ENCODE measurements at regions not wholly inside any gene's neighbourhood (a gene's known extent, or its start where the extent isn't known, plus 50 kb on each side); places are given as distances from the start of the nearest gene placed in this dataset.

DNA sequence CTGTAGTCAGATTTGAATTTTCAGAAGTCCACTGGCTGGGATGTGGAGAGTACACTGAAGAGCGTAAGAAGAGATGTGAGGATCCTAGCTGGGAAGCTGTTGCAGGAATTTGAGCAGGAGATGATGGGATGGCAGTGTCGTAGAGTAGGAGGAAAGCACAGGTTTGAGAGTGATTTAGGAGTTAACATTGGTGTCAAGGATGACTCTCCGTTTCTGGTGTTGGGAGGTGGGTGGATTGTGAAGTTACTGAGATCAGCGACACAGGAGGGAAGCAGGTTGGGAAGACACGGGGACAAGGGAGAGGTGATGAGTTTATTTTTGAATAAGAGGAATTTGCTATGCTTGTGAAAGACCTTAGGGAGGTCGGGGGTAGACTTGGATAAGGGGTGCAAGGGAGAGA, 434.2 kb upstream of the TPM1 start:
- Mint-ChIP-seq H3K9me3 (no peaks in the 10 kb centered on the region), H3K27me3 (peaks cover 12 to 22% of the 10 kb centered on the region in 2 donors), H3K36me3 (no peaks in the 10 kb centered on the region), H3K27ac (no peak overlapping the region), H3K4me1 (no peaks in the 10 kb centered on the region), H3K4me3 (no peak overlapping the region)
- no peak for ATAC-seq (replicated peaks)
- no peak for DNase-seq

DNA sequence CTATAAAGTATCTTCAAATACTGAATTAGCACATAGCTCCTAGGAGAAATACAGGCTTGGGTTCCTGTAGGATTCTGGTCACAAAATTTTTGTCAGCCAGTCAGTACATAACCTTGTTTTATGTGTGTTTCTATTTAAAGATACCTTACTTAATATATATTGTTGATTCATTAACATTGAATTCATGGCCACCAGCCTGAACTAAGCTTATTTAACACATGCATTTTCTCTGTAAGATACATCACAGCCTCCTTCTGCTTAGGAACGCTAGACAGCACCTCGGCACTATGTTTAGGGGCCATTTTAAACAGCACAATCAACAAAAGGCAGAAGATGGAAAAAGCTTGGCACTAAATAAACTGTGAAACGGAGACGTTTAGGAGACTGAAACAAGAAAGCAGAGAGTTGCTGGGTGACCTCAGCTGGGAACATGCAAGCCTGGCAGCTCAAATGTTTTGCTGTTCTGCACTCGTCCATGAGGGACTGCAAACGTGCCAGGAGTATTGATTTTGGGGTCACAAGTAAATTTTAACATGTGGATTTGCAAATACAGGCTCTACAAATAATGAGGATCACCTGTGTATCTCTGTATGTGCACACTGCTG, 432.2 kb upstream of the TPM1 start:
- H3K27ac Mint-ChIP-seq = no peak overlapping the region
- peaks cover 12 to 22% of the 10 kb centered on the region in 2 donors for H3K27me3 Mint-ChIP-seq
- no peak overlapping the region for H3K4me3 Mint-ChIP-seq
- ATAC-seq (replicated peaks) (no peak), DNase-seq (no peak)
- no peaks in the 10 kb centered on the region for H3K4me1 Mint-ChIP-seq
- H3K9me3 Mint-ChIP-seq = no peaks in the 10 kb centered on the region
- no peaks in the 10 kb centered on the region for H3K36me3 Mint-ChIP-seq

DNA sequence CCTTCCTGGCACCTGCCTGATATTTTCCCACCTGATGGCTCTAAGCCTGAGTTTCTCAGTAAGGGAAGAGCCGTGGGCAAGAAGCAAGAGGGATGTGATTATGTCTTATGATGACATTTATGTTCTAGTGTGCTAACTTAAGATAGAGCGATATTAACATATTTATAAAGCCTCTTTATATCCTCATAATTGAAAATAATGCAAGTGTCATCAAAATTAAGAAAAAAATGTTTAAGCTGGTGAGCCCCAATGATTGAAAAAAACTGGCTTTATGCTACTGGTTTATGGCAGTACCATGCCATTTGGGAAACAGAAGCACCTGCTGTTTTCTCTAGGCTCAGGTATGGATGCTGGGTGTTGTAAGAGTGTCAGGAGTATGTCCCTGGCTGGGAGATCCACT, 431.5 kb upstream of the TPM1 start:
- Mint-ChIP-seq H3K4me1 (no peaks in the 10 kb centered on the region), H3K27ac (no peak overlapping the region), H3K27me3 (peaks cover 12 to 22% of the 10 kb centered on the region in 2 donors), H3K4me3 (no peak overlapping the region), H3K9me3 (no peaks in the 10 kb centered on the region), H3K36me3 (no peaks in the 10 kb centered on the region)
- no peak for DNase-seq
- no peak for ATAC-seq (replicated peaks)

GRCh38 chr15:62612183-62612733, 430.3 kb upstream of the TPM1 start:
- no peak for DNase-seq
- Mint-ChIP-seq H3K4me1 (no peaks in the 10 kb centered on the region), H3K27me3 (peaks cover 12 to 17% of the 10 kb centered on the region in 2 donors), H3K9me3 (no peaks in the 10 kb centered on the region), H3K4me3 (no peak overlapping the region), H3K27ac (no peak overlapping the region), H3K36me3 (no peaks in the 10 kb centered on the region)
- ATAC-seq (replicated peaks) = no peak

- Mint-ChIP-seq H3K27me3 (peaks cover 12 to 17% of the 10 kb centered on the region in 2 donors), H3K9me3 (no peaks in the 10 kb centered on the region), H3K27ac (no peak overlapping the region), H3K36me3 (no peaks in the 10 kb centered on the region), H3K4me3 (no peak overlapping the region), H3K4me1 (no peaks in the 10 kb centered on the region)
- DNase-seq (no peak), ATAC-seq (replicated peaks) (no peak)
These were observed 429.8 kb upstream of the TPM1 start for GRCh38 chr15:62612771-62613170.

GRCh38 chr15:62616746-62617145, 425.8 kb upstream of the TPM1 start:
- no peak overlapping the region for H3K27ac Mint-ChIP-seq
- no peaks in the 10 kb centered on the region for H3K36me3 Mint-ChIP-seq
- H3K4me3 Mint-ChIP-seq = no peak overlapping the region
- no peaks in the 10 kb centered on the region for H3K9me3 Mint-ChIP-seq
- H3K27me3 Mint-ChIP-seq = no peaks in the 10 kb centered on the region
- no peak for ATAC-seq (replicated peaks)
- no peaks in the 10 kb centered on the region for H3K4me1 Mint-ChIP-seq
- no peak for DNase-seq

DNA sequence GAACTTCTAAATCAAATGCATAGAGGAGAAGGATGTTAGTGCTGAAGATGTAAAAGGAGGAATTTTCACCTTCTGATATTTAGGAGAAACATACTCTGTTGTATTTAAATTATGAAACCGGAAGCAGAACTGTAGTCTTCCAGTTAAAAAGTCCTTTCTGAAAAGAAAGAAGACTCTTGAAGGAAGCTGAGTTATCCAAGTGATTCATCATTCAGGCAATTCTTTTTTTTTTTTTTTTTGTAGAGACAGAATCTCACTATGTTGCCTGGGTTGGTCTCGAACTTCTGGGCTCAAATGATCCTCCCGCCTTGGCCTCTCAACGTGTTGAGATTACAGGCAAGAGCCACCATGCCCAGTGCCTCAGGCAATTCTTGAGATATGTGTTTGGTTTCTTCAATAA, 424.8 kb upstream of the TPM1 start:
- Mint-ChIP-seq H3K4me1 (no peaks in the 10 kb centered on the region), H3K36me3 (no peaks in the 10 kb centered on the region), H3K27ac (no peak overlapping the region), H3K27me3 (no peaks in the 10 kb centered on the region), H3K9me3 (no peaks in the 10 kb centered on the region), H3K4me3 (no peak overlapping the region)
- no peak for ATAC-seq (replicated peaks)
- DNase-seq = no peak

DNA sequence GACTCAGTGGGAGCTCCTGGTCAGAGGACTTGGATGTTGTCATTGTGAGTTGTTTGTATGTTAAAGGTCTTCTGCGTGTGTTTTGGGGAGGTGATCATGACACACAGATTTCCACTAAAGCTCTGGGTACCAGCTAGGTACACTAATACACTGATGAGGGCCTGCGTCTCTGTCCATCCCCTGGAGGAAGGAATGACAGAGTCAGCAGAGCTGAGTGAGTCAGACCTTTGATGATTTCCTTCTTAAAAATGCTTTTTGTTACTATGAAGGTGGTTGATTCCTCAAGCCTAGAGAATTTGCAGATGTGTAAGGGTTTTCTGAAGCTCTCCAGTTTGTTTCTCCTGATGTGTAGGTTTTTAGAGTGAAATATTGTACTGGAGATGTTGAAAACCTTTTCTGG, 424.1 kb upstream of the TPM1 start:
- H3K4me3 Mint-ChIP-seq = no peak overlapping the region
- no peak for ATAC-seq (replicated peaks)
- H3K4me1 Mint-ChIP-seq = no peaks in the 10 kb centered on the region
- H3K36me3 Mint-ChIP-seq = no peaks in the 10 kb centered on the region
- H3K27ac Mint-ChIP-seq = no peak overlapping the region
- no peaks in the 10 kb centered on the region for H3K27me3 Mint-ChIP-seq
- H3K9me3 Mint-ChIP-seq = no peaks in the 10 kb centered on the region
- DNase-seq = no peak

- H3K27ac Mint-ChIP-seq = no peak overlapping the region
- no peak overlapping the region for H3K4me3 Mint-ChIP-seq
- no peaks in the 10 kb centered on the region for H3K27me3 Mint-ChIP-seq
- ATAC-seq (replicated peaks) = no peak
- H3K36me3 Mint-ChIP-seq = no peaks in the 10 kb centered on the region
- H3K4me1 Mint-ChIP-seq = no peaks in the 10 kb centered on the region
- H3K9me3 Mint-ChIP-seq = no peaks in the 10 kb centered on the region
- DNase-seq = no peak
These were observed 423.6 kb upstream of the TPM1 start for GRCh38 chr15:62618846-62619504.

GRCh38 chr15:62619526-62619925, 423.0 kb upstream of the TPM1 start:
- ATAC-seq (replicated peaks) (no peak), DNase-seq (no peak)
- Mint-ChIP-seq H3K27ac (no peak overlapping the region), H3K36me3 (no peaks in the 10 kb centered on the region), H3K4me1 (peaks cover under 1 to 5% of the 10 kb centered on the region in 2 donors), H3K9me3 (no peaks in the 10 kb centered on the region), H3K4me3 (no peak overlapping the region), H3K27me3 (no peaks in the 10 kb centered on the region)

DNA sequence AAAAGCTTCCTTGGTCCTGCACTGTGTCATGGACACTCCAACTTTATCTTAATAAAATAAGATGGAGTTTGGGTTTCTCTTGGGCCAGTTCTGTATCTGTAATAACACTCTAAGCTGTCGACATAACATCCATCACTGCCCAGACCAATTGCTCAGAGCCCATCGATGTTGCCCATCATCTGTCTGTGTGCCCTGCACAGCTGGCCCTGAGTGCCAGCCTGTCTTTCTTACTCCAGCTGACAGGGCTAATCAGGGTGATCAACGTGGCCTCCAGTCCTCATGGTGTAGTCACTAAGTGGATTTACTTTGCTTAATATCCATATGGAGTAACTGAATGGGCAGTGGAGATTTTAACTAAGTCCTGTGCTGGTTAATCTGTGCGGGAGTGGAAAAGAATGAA, 419.8 kb upstream of the TPM1 start:
- no peaks in the 10 kb centered on the region for H3K9me3 Mint-ChIP-seq
- peaks cover 5 to 14% of the 10 kb centered on the region in 2 donors for H3K4me1 Mint-ChIP-seq
- no peak for ATAC-seq (replicated peaks)
- H3K4me3 Mint-ChIP-seq = no peak overlapping the region
- no peaks in the 10 kb centered on the region for H3K36me3 Mint-ChIP-seq
- no peak for DNase-seq
- no peaks in the 10 kb centered on the region for H3K27me3 Mint-ChIP-seq
- no peak overlapping the region for H3K27ac Mint-ChIP-seq

DNA sequence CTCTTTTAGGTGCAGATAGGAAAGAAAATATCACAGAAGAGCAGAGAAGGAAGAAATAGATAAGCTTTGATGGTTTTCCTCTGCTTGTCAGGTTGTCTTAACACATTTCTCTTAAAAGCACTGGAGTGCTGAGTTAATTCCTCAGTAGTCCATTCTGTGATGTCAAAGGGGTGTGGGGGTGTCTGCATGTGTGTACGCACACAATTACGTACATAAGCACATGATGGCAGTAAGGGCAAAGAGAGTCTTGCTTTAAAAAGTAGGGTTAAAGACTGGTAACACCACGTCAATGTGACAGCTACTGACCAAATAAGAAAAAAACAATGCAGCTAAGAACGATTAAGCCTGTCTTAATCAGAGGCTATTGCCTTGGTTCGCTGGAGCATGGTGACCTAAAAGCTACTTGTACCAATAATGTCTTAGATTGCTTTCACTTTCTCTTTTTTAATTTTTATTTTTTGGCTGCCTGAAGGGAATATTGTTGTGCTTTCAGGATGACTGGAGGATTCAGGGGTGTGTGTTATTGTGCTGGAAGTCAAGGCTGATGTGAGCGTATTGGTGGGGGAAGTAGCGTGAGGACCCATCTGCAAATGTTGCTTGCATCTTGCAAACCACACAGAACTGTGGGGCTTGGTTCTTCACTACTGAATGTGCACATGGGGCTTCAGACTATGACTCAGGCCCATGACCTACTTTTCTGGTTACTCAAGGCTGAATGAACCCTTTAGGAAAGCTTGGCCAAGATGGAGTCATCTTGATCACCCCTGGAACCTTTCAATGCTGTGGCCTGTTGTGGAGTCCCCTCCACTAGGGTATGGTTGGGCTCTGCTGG, 417.8 kb upstream of the TPM1 start:
- H3K27ac Mint-ChIP-seq = peak overlapping the region; percentile 26
- DNase-seq = no peak
- peak; percentile 63 to 84 for ATAC-seq (replicated peaks)

DNA sequence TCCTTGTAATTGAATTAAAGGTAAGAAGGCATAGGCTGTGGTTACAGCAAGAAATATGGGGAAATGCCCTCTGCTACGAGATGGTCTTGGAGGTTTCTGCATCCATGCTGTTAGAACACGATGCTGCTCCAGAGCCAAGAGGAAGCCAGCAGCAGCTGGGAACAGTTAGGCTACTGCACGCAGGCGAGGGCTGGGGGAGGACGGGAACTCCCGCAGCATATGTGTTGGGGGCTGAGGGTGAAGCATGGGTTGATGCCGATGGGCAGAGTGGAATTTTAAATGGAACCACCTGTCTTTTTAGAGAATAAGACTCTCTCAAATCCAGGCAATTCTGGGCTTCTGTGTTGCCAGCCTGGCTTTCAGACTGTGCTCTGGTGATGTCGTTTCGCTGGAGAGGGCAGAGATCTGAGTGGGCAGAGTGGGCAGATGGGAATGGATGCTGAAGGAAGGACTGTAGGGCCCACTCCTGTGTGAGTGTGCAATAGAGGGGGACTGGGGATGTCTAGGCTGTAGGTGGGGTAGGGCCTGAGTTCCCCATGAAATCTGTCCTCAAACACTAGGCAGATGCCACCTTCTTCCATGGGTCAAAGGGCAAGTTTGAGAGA, 417.0 kb upstream of the TPM1 start:
- ATAC-seq (replicated peaks) (no peak), DNase-seq (no peak)
- peaks cover 0 to 4% of the 10 kb centered on the region in 2 donors for H3K27me3 Mint-ChIP-seq
- H3K36me3 Mint-ChIP-seq = no peaks in the 10 kb centered on the region
- H3K4me3 Mint-ChIP-seq = no peak overlapping the region
- no peaks in the 10 kb centered on the region for H3K9me3 Mint-ChIP-seq
- peaks cover 5 to 14% of the 10 kb centered on the region in 2 donors for H3K4me1 Mint-ChIP-seq
- H3K27ac Mint-ChIP-seq = no peak overlapping the region

More for the DNA sequence above, 417.8 kb upstream of the TPM1 start:
- no peak overlapping the region for H3K4me3 Mint-ChIP-seq
- H3K36me3 Mint-ChIP-seq = no peaks in the 10 kb centered on the region
- peaks cover 5 to 14% of the 10 kb centered on the region in 2 donors for H3K4me1 Mint-ChIP-seq
- H3K27me3 Mint-ChIP-seq = peaks cover 0 to 4% of the 10 kb centered on the region in 2 donors
- H3K9me3 Mint-ChIP-seq = no peaks in the 10 kb centered on the region

DNA sequence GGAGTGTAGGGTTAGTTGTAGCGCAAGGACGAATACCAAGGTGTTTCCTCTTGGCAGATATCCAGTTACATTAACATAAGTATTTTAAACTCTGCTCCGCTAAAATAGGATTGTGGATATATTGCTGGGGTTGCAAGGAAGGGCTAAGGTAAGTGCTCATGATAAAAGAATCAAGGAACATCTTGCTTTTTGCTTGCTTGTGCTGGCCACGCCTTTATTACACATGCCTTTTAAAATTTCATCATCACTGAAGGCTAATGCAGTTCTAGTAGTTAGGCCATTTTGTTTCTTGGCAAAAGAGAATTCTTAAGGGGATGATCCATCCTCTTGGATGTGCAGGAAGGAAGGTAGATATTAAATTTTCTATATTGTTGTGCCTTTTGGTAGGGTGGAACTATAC, 415.6 kb upstream of the TPM1 start:
- H3K27ac Mint-ChIP-seq = no peak overlapping the region
- DNase-seq = no peak
- H3K4me1 Mint-ChIP-seq = peaks cover 5 to 14% of the 10 kb centered on the region in 2 donors
- H3K27me3 Mint-ChIP-seq = peaks cover 4 to 12% of the 10 kb centered on the region in 2 donors
- no peaks in the 10 kb centered on the region for H3K36me3 Mint-ChIP-seq
- ATAC-seq (replicated peaks) = no peak
- no peaks in the 10 kb centered on the region for H3K9me3 Mint-ChIP-seq
- no peak overlapping the region for H3K4me3 Mint-ChIP-seq
